HEK293T (cell line): ENCODE measurements at regions not wholly inside any gene's neighbourhood (a gene's known extent, or its start where the extent isn't known, plus 50 kb on each side); places are given as distances from the start of the nearest gene placed in this dataset.

Experiments used
- ARNT ChIP-seq: fragments of 450-650 bp; IDR thresholded peaks from 2 replicates; pipeline ENCODE4 v1.6.1; 2017; ENCODE audit warnings: mild to moderate bottlenecking
- BHLHE40 ChIP-seq: fragments of 450-650 bp; IDR thresholded peaks from 2 replicates; pipeline ENCODE4 v1.6.1; 2016; ENCODE audit warnings: mild to moderate bottlenecking, moderate library complexity, borderline replicate concordance
- ELF4 ChIP-seq: fragments of 450-650 bp; IDR thresholded peaks from 2 replicates; pipeline ENCODE4 v1.6.1; 2017; ENCODE audit warnings: antibody characterized with exemption
- FOXM1 ChIP-seq: fragments of 450-650 bp; IDR thresholded peaks from 2 replicates; pipeline ENCODE4 v1.6.1; 2017; ENCODE audit warnings: mild to moderate bottlenecking, borderline replicate concordance
- L3MBTL2 ChIP-seq: fragments of 450-650 bp; conservative IDR thresholded peaks from 2 replicates; pipeline ENCODE4 v1.6.1; 2016; ENCODE audit warnings: mild to moderate bottlenecking
- LEF1 ChIP-seq: fragments of 450-650 bp; IDR thresholded peaks from 2 replicates; pipeline ENCODE4 v1.6.1; 2017; ENCODE audit warnings: mild to moderate bottlenecking, borderline replicate concordance
- NFRKB ChIP-seq: fragments of 450-650 bp; IDR thresholded peaks from 2 replicates; pipeline ENCODE4 v1.6.1; 2016; ENCODE audit warnings: mild to moderate bottlenecking, moderate library complexity
- SP1 ChIP-seq: fragments of 450-650 bp; IDR thresholded peaks from 2 replicates; pipeline ENCODE4 v1.6.1; 2017
- SUZ12 ChIP-seq: fragments of 450-650 bp; IDR thresholded peaks from 2 replicates; pipeline ENCODE4 v1.6.1; 2016; ENCODE audit warnings: mild to moderate bottlenecking
- TARDBP ChIP-seq: fragments of 450-650 bp; IDR thresholded peaks from 2 replicates; pipeline ENCODE4 v1.6.1; 2016
- TF ChIP-seq, protein P1 (sequence below): fragments of 450-650 bp; IDR thresholded peaks from 2 replicates; pipeline ENCODE4 v1.6.1; 2016

DNA sequence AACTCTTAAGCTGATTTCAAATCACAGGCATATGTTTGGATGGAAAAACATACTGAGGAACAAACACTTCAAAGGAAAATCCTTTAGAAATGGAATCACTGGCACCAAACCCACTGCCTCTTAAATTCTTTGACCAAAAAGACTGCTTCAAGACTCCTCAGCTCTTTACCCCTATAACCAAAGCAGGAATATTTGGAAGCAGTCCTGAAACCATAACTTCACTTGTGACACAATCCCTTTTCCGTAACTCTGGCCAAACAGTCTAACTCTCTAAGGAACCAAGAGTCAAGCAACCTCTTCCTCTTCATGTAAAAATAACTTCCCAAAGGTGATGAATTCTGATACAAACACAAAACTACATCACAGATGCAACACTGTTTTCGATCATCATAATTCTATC is 104.3 kb downstream of the MTERF1 start:
- TF ChIP-seq ELF4 (no peak), FOXM1 (no peak), BHLHE40 (no peak), ARNT (no peak), L3MBTL2 (no peak), SP1 (no peak), NFRKB (no peak), TARDBP (no peak), SUZ12 (no peak), LEF1 (no peak)
- TF ChIP-seq, protein P1, sequence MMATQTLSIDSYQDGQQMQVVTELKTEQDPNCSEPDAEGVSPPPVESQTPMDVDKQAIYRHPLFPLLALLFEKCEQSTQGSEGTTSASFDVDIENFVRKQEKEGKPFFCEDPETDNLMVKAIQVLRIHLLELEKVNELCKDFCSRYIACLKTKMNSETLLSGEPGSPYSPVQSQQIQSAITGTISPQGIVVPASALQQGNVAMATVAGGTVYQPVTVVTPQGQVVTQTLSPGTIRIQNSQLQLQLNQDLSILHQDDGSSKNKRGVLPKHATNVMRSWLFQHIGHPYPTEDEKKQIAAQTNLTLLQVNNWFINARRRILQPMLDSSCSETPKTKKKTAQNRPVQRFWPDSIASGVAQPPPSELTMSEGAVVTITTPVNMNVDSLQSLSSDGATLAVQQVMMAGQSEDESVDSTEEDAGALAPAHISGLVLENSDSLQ: no peak
